Medulla oblongata (tissue), 1 donor: ENCODE measurements at regions not wholly inside any gene's neighbourhood (a gene's known extent, or its start where the extent isn't known, plus 50 kb on each side); places are given as distances from the start of the nearest gene placed in this dataset.
"Not testable (repeated sequence)": the region's sequence is repeated elsewhere in the genome, so short reads cannot be mapped to it uniquely, and the experiment has no call there.

Experiments
- DNase-seq: peaks from one replicate; pipeline ENCODE4 v3.0.0-alpha.2; 2015; ENCODE audit errors: extremely low spot score

DNA sequence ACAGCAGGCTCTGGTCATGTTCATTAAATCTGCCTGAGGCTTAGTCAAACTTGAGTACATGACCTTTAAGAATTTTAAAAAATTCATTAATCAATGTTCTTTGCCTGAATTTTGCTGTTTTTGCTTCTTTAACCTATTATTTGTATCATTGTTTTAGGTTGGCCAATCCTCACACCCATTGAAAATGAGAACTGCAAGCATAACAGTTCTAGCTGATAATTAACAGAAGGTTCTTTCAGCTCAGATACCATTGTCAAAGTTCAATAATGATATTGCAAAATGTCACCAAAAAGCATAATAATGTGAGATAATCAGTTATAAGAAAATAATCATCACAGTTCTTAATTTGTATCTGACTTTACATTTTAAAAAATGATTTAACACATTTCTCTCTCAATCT is 583.1 kb downstream of the TFAP2A start:
- DNase-seq, result no peak

- no peak for DNase-seq
Measured at GRCh38 chr6:9830808-9831207, 584.1 kb downstream of the TFAP2A start.

DNA sequence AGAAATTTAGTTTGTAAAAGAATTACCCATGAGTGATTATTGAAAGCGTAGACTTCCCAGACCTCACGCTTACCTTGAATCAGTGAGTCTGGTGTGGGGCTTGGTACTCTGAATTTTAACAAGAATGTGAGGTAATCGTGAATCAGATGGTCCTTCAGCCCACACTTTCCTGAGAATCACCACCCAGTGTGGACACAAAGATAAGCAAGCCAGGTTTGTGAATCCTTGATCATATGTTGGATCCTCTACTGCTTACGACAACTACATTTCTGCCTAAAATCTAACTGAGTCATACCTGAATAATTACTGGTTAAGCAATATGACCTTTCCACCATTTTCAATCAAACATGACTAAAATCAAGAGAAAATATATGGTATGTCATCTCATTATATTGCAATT is 589.3 kb downstream of the TFAP2A start:
- DNase-seq, result no peak

- DNase-seq, result not testable (repeated sequence)
Measured at GRCh38 chr6:9810727-9811126, 604.1 kb downstream of the TFAP2A start.

GRCh38 chr6:9810286-9810685 is 604.6 kb downstream of the TFAP2A start:
- DNase-seq, result no peak

DNA sequence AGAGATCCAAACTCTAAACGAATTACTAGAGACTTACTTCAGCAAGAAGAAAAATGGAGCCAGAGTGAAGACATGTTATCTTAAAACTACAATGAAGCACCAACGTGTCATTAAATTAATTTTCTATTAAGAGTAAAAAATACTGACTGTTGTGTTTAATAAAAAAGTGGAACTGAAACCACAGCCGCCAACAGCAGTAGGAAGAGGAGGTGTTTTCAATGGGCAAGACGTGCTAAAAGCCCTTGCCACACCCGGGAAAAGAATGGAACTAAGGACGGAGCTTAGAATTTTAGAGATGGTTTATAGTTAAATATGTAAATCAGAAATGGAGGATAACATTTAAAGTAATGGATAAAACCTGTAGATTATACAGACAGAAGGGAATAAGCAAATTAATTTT is 608.7 kb downstream of the TFAP2A start:
- DNase-seq, result no peak

- no peak for DNase-seq
Measured at GRCh38 chr6:9801249-9801754, 613.6 kb downstream of the TFAP2A start.

DNA sequence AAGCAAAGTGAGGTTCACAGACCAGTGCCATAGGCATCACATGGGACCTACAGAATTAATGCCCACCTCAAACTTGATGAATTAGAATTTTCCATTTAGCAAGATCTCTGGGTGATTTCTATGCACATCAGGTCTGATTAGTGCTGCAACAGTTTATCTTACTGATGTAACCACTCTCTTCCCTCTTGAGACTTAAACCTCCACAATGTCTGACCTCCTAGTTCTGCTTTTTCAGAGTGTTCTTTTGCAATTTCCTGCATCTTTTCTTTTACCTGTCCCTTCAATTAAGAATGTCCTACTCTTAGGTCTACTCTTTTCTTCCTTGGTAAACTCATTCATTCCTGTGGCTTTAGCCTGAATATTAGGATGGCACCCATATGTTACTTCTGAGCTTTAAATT is 615.3 kb downstream of the TFAP2A start:
- DNase-seq, result no peak

DNA sequence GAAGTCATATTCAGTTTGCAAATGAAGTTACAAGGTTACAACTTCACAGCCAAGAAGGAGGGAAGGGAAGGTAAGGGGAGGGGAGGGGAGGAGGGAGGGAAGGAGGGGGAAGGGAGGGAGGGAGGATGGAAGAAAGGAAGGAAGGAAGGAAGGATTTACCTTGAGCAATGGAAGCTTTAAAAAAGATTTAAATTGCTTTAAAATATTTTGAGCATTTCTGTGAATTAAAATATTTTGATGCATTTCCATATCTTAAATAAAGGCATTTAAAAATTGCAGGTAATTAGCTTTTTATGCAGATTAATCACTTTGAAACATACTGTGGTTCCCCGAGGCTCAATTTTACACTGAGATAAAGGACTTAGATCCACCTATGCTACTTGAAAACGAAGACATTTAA is 618.0 kb downstream of the TFAP2A start:
- DNase-seq, result no peak

DNA sequence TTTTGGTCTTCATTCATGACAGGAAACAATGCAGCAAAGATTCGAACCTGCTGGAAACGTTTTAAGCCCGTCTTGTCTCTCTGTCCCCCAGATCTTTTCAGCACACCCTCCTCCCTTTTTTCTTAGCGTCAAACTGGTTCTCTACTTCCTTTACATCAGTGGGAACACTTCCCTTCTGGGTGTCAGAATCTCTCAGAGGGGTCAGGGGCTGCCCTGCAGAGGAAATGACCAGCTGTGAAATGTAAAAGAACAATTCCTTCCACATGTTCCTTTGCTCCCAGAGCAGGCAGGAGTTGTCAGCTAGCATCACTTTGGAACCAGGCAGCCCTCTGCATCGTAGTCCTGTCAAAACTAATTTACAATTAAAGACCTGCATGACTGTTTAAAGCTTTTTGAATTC is 619.0 kb downstream of the TFAP2A start:
- no peak for DNase-seq

GRCh38 chr6:9789201-9789600 is 625.7 kb downstream of the TFAP2A start:
- no peak for DNase-seq

GRCh38 chr6:9784786-9785185 is 630.1 kb downstream of the TFAP2A start:
- no peak for DNase-seq

DNA sequence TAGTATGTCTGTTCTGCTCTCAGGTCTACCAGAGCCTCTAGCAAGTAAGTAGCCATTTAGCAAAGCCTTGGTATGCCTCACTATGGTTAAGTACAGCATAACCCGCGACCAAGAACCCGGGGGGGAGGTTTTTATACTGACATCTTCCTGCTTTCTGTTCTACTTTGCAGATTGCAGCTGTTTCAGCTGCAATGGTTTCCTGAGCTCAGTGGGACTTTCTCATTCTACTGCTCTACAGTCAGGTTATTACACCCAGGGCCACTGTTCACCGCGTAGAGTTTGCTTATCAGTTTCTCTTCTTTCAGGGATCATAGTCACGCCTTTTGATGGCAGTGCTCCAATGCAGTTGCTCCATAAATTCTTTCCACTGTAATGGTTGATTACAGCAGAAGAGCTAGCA is 631.3 kb downstream of the TFAP2A start:
- DNase-seq, result no peak

DNA sequence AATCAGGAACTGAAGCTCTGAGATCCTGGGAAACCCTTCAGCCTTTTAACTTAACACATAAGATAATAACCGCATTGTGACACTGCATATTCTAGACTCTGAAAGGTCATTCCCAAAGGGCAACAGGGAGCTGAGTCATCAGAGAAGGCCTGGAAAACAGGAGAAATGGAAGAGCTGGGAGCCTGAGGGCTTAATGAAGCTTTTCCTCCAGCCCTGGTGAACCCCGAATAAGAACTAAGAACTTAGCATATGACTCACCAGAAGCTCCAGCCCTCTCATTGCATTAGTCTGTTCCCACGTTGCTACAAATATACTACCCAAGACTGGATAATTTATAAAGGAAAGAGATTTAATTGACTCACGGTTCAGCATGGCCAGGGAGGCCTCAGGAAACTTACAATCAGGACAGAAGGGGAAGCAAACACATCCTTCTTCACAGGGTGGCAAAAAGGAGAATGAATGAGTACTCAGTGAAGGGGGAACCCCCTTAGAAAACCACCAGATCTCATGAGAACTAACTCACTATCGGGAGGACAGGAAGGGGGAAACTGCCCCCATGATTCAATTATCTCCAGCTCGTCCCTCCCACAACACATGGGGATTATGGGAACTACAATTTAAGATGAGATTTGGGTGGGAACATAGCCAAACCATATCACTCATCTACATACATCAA is 648.5 kb downstream of the TFAP2A start:
- no peak for DNase-seq

- no peak for DNase-seq
Measured at GRCh38 chr6:9761220-9761619, 653.7 kb downstream of the TFAP2A start.

GRCh38 chr6:9754515-9754914 is 660.4 kb downstream of the TFAP2A start:
- DNase-seq, result no peak

- DNase-seq, result no peak
Measured at GRCh38 chr6:9745966-9746365, 668.9 kb downstream of the TFAP2A start.

- DNase-seq, result no peak
Measured at GRCh38 chr6:9745476-9745875, 669.4 kb downstream of the TFAP2A start.

- no peak for DNase-seq
Measured at GRCh38 chr6:9744119-9744518, 670.8 kb downstream of the TFAP2A start.

- no peak for DNase-seq
Measured at GRCh38 chr6:9732056-9732455, 682.8 kb downstream of the TFAP2A start.

- DNase-seq, result not testable (repeated sequence)
Measured at GRCh38 chr6:9725776-9726175, 689.1 kb downstream of the TFAP2A start.

DNA sequence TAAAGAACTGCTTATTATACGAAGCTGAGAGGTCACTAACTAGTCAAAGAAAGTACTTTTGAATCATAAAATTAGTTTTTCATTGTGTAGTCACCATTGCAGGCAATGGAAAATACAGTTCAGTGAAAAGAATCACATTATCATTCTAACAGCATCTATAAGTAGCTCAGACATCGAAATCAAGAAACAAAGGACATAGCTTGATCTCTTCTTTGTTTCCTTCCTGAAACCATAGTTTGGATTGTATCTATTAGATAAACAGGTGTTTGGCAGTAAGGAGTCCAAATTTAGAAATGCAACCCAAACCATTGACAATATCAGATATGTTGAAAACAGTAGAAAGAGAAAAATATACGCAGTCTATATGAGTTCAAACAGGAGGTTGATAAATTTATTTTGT is 697.3 kb downstream of the TFAP2A start:
- DNase-seq, result no peak

GRCh38 chr6:9711365-9711764 is 703.5 kb downstream of the TFAP2A start:
- no peak for DNase-seq

- no peak for DNase-seq
Measured at GRCh38 chr6:9710574-9710973, 704.3 kb downstream of the TFAP2A start.
